Neural progenitor cell (in vitro differentiated cells): ENCODE measurements at regions not wholly inside any gene's neighbourhood (a gene's known extent, or its start where the extent isn't known, plus 50 kb on each side); places are given as distances from the start of the nearest gene placed in this dataset.

Source experiments
- DNase-seq: peaks from one replicate; pipeline ENCODE4 v3.0.0-alpha.2; 2016; ENCODE audit warnings: low spot score
- H2AFZ ChIP-seq: fragments of 200-600 bp; sonication (generic); replicated peaks from 2 replicates; pipeline ENCODE4 v1.6.1; 2016; ENCODE audit warnings: antibody characterized with exemption
- H3F3A ChIP-seq: fragments of 200-600 bp; sonication (generic); 2 replicates; pipeline ENCODE4 v1.6.1; 2016; ENCODE audit warnings: antibody characterized with exemption, low read depth
- H3K27ac ChIP-seq: fragments of 200-600 bp; sonication (generic); 2 replicates; pipeline ENCODE4 v1.5.1; 2016; ENCODE audit warnings: mild to moderate bottlenecking
- H3K27me3 ChIP-seq: fragments of 200-600 bp; sonication (generic); 2 replicates; pipeline ENCODE4 v1.6.1; 2016; ENCODE audit warnings: mild to moderate bottlenecking, moderate library complexity
- H3K36me3 ChIP-seq: fragments of 200-600 bp; sonication (generic); 2 replicates; pipeline ENCODE4 v1.5.1; 2016
- H3K4me1 ChIP-seq: fragments of 200-600 bp; sonication (generic); 2 replicates; pipeline ENCODE4 v1.6.1; 2016; ENCODE audit warnings: mixed run types
- H3K4me2 ChIP-seq: fragments of 200-600 bp; sonication (generic); 2 replicates; pipeline ENCODE4 v1.6.1; 2016
- H3K4me3 ChIP-seq: fragments of 200-600 bp; sonication (generic); 2 replicates; pipeline ENCODE4 v1.5.1; 2016
- H3K79me2 ChIP-seq: fragments of 200-600 bp; sonication (generic); 2 replicates; pipeline ENCODE4 v1.6.1; 2016; ENCODE audit warnings: low read depth
- H3K9ac ChIP-seq: fragments of 200-600 bp; sonication (generic); 2 replicates; pipeline ENCODE4 v1.6.1; 2016
- H3K9me3 ChIP-seq: fragments of 200-600 bp; sonication (generic); 2 replicates; pipeline ENCODE4 v1.5.1; 2016; ENCODE audit warnings: low read depth
- H4K20me1 ChIP-seq: fragments of 200-600 bp; sonication (generic); 2 replicates; pipeline ENCODE4 v1.6.1; 2016; ENCODE audit warnings: low read depth
- H3K27ac Mint-ChIP-seq: 3 replicates; pipeline ENCODE4 v1.8.0; 2021; ENCODE audit warnings: mixed read lengths
- H3K27me3 Mint-ChIP-seq: 2 replicates; pipeline ENCODE4 v1.8.0; 2022; ENCODE audit warnings: low read depth, mild to moderate bottlenecking, inconsistent platforms, moderate library complexity, mixed read lengths; ENCODE audit not compliant: insufficient read depth
- H3K36me3 Mint-ChIP-seq: 3 replicates; pipeline ENCODE4 v1.8.0; 2021; ENCODE audit warnings: mixed read lengths
- H3K4me1 Mint-ChIP-seq: 3 replicates; pipeline ENCODE4 v1.8.0; 2021; ENCODE audit warnings: mixed read lengths
- H3K4me3 Mint-ChIP-seq: 3 replicates; pipeline ENCODE4 v1.8.0; 2021; ENCODE audit warnings: mild to moderate bottlenecking, moderate library complexity, mixed read lengths
- H3K9me3 Mint-ChIP-seq: 3 replicates; pipeline ENCODE4 v1.8.0; 2020; ENCODE audit warnings: mixed read lengths
- CTCF ChIP-seq: fragments of 200-600 bp; sonication (generic); IDR thresholded peaks from 2 replicates; pipeline ENCODE4 v1.5.1; 2017; ENCODE audit warnings: antibody characterized with exemption, mild to moderate bottlenecking
- EZH2 ChIP-seq: fragments of 200-600 bp; sonication (generic); IDR thresholded peaks from 2 replicates; pipeline ENCODE4 v1.6.1; 2017; ENCODE audit warnings: antibody characterized with exemption, mild to moderate bottlenecking, moderate library complexity
- EZH2phosphoT487 ChIP-seq: fragments of 200-600 bp; sonication (generic); IDR thresholded peaks from 2 replicates; pipeline ENCODE4 v1.6.1; 2017; ENCODE audit warnings: antibody characterized with exemption

GRCh38 chr5:173764332-173765028, 123.7 kb upstream of the CPEB4 start:
- peak overlapping the region; percentile 11 for H3K4me3 Mint-ChIP-seq

DNA sequence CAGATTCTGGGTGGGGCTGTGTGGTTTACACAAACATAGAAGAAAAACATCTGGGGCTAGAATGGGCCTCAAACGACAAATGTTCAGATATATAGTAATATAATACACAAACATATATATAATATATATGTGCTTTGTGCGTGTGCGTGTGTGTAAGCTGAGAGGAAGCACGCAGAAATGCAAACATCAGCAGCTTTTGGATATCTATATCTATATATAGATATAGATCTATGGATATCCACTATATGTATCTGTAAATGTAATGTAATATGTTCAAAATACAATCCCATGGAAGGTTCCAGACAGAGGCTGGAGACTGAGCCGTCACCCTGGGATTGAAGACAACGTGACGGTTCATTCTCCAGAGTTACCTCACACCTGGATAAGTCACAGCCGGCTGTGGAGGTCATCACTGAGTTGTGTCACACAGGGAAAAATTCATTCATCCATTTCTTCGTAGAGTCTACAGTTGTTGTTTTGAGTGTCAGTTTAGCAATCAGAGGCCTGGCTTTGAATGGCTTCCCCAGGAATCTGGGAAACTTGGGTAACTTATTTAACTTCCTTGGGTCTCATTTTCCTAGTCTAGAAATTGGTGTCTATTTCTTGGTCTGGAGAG, 123.0 kb upstream of the CPEB4 start:
- no peak overlapping the region for H3K4me2 ChIP-seq
- Mint-ChIP-seq H3K4me1 (peaks cover 44% of the 10 kb centered on the region), H3K4me3 (no peak overlapping the region), H3K27me3 (no peaks in the 10 kb centered on the region), H3K9me3 (no peaks in the 10 kb centered on the region), H3K27ac (peak overlapping the region; percentile 93), H3K36me3 (no peaks in the 10 kb centered on the region)
- no peak overlapping the region for H3K4me3 ChIP-seq
- no peak overlapping the region for H2AFZ ChIP-seq
- H4K20me1 ChIP-seq: no peaks in the 10 kb centered on the region
- no peak for TF ChIP-seq EZH2
- TF ChIP-seq CTCF: no peak
- TF ChIP-seq EZH2phosphoT487: no peak
- no peak overlapping the region for H3K9ac ChIP-seq
- H3K4me1 ChIP-seq: peaks cover 4% of the 10 kb centered on the region
- H3K79me2 ChIP-seq: no peaks in the 10 kb centered on the region
- H3F3A ChIP-seq: no peaks in the 10 kb centered on the region
- DNase-seq: no peak
- H3K9me3 ChIP-seq: no peaks in the 10 kb centered on the region
- H3K27me3 ChIP-seq: no peaks in the 10 kb centered on the region
- no peaks in the 10 kb centered on the region for H3K36me3 ChIP-seq
- H3K27ac ChIP-seq: no peak overlapping the region

More at GRCh38 chr5:173764332-173765028, 123.7 kb upstream of the CPEB4 start:
- Histone ChIP-seq H3K4me3 (no peak overlapping the region), H3K4me1 (peaks cover 4% of the 10 kb centered on the region), H3K79me2 (no peaks in the 10 kb centered on the region), H2AFZ (peak overlapping the region; percentile 17), H3K9ac (no peak overlapping the region), H3K27ac (no peak overlapping the region), H3K27me3 (no peaks in the 10 kb centered on the region), H3K9me3 (no peaks in the 10 kb centered on the region), H3K4me2 (no peak overlapping the region), H3K36me3 (no peaks in the 10 kb centered on the region), H4K20me1 (no peaks in the 10 kb centered on the region), H3F3A (no peaks in the 10 kb centered on the region)
- Mint-ChIP-seq H3K4me1 (peaks cover 44% of the 10 kb centered on the region), H3K27me3 (no peaks in the 10 kb centered on the region), H3K27ac (peak overlapping the region; percentile 93), H3K36me3 (no peaks in the 10 kb centered on the region), H3K9me3 (no peaks in the 10 kb centered on the region)
- DNase-seq: peak; percentile 32
- no peak for TF ChIP-seq EZH2

GRCh38 chr5:173765661-173766060, 122.5 kb upstream of the CPEB4 start:
- Mint-ChIP-seq H3K9me3 (no peaks in the 10 kb centered on the region), H3K27ac (peak overlapping the region; percentile 10), H3K36me3 (no peaks in the 10 kb centered on the region), H3K4me1 (peaks cover 44% of the 10 kb centered on the region), H3K27me3 (no peaks in the 10 kb centered on the region), H3K4me3 (no peak overlapping the region)
- H3K4me2 ChIP-seq: no peak overlapping the region
- no peaks in the 10 kb centered on the region for H3F3A ChIP-seq
- no peaks in the 10 kb centered on the region for H3K79me2 ChIP-seq
- H3K4me1 ChIP-seq: peaks cover 4% of the 10 kb centered on the region
- no peak overlapping the region for H2AFZ ChIP-seq
- H3K9me3 ChIP-seq: no peaks in the 10 kb centered on the region
- no peak overlapping the region for H3K27ac ChIP-seq
- H3K36me3 ChIP-seq: no peaks in the 10 kb centered on the region
- no peak for DNase-seq
- H3K4me3 ChIP-seq: no peak overlapping the region
- TF ChIP-seq CTCF (no peak), EZH2 (no peak)
- no peaks in the 10 kb centered on the region for H4K20me1 ChIP-seq
- no peak overlapping the region for H3K9ac ChIP-seq
- no peaks in the 10 kb centered on the region for H3K27me3 ChIP-seq
